GM19463 (cell line): ENCODE measurements at regions not wholly inside any gene's neighbourhood (a gene's known extent, or its start where the extent isn't known, plus 50 kb on each side); places are given as distances from the start of the nearest gene placed in this dataset.
"Not testable (repeated sequence)": the region's sequence is repeated elsewhere in the genome, so short reads cannot be mapped to it uniquely, and the experiment has no call there.

ENCODE experiments used
- ATAC-seq: cut with Tn5 transposase; IDR thresholded peaks from one replicate; pipeline ENCODE4 v1.9.1; 2021; ENCODE audit warnings: mild to moderate bottlenecking, moderate library complexity; ENCODE audit not compliant: unreplicated experiment

DNA sequence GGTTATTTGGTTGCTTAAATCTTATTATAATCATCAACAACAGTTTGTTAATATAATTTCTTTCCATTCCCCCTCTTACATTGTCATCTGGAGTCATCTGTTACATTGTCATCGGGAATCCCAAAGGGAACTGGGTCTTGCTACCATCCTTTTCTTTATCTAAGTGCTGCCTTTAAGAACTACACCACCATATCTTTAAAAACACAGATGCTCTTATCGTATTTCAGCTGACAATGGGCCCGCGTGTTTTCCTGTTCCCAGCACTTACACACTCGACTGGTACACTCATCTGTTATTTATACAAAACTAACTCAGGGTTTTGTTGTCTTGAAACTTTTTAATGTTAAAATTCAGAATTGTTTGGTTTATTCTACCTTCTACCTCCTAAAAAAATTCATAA lies 256.2 kb upstream of the MGMT start:
- no peak for ATAC-seq

DNA sequence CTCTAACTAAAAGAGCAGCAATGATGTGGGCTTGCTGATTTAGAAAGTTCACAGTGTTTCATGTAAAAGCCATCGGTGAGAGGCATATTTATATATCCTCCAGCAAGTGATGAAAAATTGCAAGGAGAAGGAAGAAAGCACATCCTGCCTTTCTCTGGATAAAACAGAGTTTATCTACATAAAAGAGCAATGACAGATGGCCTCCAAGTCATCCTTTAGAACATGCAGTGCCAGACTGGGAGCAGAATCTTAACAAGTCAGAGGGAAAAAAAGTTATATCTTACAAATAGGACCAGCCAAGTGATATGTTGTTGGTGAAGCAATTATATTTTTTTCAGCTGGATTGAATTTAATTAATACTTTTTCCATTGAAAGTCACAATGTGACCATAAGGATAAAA lies 253.8 kb upstream of the MGMT start:
- ATAC-seq, result no peak

GRCh38 chr10:129213996-129214395 lies 253.0 kb upstream of the MGMT start:
- ATAC-seq, result not testable (repeated sequence)

DNA sequence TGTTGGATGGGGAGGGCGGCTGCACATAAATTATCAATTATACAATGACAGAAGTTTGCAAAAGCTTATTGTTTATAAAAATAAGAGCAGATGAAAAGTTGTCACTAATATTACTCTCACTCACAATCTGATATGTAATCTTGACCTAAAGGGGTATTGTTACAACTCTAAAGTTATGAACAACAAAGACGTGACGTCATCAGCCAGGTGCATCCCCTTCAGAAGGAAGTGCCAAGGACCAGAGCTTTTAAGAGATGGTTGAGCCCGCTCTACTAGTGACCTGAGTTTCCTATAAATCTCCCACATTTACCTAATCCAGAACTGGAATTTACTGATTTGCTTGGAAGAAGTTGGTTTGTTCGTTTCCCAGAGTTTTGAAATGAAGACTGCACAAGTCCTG lies 247.7 kb upstream of the MGMT start:
- no peak for ATAC-seq

- no peak for ATAC-seq
These were observed 244.6 kb upstream of the MGMT start for GRCh38 chr10:129222436-129222835.

- no peak for ATAC-seq
These were observed 243.7 kb upstream of the MGMT start for GRCh38 chr10:129223363-129223762.

DNA sequence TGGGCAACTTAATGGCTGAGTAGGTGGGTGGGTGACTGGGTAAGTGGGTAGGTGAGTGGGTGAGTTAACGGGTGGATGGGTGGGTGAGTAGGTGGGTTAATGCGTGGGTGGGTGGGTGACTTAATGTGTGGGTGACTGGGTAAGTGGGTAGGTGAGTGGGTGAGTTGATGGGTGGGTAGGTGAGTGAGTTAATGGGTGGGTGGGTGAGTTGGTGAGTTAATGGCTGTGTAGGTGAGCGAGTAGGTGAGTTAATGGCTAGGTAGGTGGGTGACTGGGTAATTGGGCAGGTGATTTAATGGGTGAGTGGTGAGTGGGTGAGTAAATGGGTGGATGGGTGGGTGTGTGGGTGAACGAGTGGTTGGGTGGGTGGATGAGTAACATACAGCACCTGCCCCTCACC lies 243.0 kb upstream of the MGMT start:
- ATAC-seq, result no peak

GRCh38 chr10:129231821-129232220 lies 235.2 kb upstream of the MGMT start:
- no peak for ATAC-seq

DNA sequence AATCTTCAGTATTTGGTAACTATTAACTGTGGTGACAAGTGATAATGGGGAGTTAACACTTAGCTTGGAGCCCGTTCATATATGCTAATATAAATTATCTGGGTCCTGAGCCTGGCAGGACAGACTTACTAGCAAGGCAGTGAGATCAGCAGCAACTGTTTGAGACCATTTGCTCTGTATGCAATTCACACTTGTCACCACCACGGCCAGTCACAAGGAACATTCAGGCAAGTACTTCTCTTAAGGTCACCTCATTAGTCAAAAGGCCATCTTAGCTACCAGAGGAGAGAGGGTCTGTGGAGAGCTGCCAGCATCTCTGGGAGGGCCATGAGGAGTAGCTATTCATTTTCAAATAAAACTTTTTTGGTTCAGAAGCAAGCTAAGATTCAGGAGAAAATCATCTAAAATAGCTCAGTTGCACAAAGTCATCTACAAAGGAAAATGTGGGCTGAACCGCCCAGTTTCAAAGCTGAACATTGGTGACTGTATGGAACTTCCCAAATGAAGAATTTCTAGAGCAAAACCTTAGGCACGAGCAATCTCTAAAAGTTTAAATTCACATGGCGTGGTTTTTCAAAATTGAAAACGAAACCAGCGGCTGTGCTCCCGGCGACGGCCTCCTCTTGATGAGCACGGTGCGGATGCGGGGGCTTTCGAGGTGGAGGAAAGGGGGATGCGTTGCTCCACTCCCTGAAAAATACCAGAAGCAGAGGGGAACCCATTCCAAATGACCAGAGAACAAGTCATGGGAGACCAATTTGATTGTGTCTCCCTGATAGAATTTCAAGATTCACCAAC lies 233.5 kb upstream of the MGMT start:
- no peak for ATAC-seq

DNA sequence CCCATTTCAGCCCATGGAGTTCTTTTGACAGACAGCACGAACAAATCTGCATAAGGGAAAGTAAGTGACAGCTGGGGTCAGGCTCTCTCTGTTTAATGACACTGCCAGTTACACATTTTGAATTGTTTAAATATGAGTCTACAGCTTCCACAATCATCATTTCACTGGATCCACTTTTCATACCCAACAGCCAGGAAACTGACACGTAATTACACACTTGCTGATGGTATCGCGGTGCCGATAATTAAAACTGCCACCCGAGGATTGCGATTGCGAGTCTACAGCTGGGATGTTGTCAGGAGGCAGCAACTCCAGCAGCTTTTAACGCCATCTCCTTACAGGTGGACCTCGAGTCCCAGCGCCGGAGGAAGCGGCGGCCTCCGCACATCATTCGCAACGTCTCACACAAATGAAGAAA lies 230.8 kb upstream of the MGMT start:
- ATAC-seq, result no peak

DNA sequence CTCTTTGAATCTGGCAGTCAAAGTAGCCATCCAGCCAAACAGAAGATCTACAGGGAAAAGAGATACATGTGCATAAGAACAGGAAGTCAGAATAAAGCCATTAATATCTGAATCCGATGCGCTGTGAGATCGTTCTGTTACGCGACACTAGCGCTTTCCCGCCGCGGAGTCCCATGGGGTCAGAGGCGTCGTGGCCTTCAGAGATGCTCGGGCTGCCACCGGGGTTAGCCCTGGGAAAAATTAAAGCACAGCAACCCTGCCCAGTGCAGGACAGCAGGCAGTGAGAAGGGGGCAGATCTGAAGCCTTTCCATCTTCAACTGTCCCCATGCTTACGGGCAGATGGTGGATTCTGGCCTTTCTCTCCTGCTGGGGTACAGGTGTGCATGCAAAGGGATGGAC lies 225.6 kb upstream of the MGMT start:
- ATAC-seq, result no peak

GRCh38 chr10:129244298-129244697 lies 222.7 kb upstream of the MGMT start:
- ATAC-seq, result no peak

DNA sequence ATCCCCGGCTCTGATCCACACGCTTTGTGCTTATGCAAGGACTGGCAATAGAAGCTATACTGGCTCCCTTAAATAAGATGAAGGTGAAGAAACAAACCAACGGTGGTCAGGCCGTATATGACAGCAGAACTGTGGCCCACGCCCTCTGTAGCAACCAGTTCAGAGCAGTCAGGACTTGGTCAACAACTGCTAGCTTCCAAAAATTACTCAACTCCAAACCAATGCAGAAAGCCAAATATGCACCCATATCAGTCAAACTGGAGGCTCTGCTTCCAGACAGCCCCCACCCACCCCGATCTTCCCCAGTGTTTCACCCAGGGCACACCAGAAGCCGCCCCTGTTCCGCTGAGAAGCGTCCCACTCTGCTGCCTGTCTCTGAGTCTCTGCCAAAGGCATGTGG lies 222.3 kb upstream of the MGMT start:
- no peak for ATAC-seq

- ATAC-seq, result no peak
These were observed 213.7 kb upstream of the MGMT start for GRCh38 chr10:129253161-129253864.

DNA sequence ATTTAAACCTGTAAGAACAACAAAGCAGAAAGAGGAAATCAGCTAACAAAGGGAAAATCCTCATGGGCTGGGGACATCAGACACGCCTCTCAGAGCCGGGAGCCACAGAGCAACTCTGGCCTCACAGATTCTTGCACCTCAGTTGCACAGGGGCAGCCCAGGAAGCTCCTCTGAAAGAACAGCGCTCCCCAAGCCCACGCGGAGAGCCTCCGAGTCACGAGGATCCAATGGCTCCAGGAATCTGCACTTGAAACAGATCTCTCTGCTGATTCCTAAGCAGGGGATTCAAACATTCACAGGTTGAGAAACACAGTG lies 213.2 kb upstream of the MGMT start:
- no peak for ATAC-seq

DNA sequence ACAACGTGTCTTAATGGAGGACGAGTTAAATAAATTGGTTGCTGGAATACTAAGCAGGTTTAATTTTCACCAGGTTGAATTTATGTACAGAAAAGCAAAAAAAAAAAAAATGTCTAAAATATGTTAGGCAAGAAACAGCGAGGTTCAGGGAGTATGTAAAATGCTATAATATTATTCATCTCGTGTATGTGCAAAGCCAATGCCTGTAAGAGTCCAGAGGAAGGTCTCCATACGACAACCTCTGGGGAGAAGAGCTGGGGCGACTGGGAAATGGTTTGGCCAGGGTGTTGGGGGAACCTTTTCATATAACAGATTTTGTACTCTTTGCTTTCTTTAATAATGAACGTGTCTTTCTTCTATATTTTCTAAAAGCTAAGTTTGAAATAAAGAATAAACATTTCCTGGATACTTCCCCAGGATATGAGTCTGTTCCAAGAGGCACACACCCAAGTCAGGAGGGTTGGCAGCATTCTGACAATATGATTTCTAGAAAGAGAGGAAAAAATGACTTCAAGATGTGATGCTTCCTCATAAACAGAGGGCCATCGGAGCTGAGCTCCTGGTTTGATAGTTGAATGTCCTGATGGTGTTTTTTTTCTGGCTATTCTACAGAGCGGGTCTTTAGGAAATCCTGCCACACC lies 208.6 kb upstream of the MGMT start:
- no peak for ATAC-seq

DNA sequence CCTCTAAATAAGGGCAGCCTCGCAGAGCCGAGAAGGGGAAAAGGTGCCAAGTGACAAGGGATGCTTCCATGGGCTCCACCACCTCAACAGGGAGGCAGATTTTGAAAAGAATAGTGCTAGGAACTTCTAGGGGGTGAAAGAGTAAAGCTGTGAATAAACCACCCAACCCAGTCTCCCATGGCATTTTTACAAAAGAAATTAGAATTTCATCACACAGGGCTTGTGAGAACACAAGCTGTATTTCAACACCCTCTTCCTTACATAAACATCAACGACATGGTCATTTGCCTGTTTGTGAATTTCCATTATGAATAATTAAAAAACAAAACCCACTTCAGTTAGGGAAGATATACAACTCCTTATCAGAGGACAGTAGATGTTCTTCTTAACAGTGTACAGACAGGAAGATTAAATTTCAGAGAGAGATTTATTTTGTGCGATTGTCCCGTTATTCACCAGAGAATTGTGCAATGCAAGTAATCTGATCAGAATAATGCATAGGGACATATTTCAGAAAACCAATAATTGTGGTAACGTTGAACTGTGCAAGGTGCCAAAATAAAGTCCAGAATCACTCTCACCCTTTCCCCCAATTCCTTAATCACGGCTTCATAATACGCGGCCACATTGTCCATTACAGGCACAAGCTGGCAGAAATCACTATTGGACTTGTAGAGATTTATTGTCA lies 207.8 kb upstream of the MGMT start:
- ATAC-seq, result no peak

- no peak for ATAC-seq
These were observed 194.9 kb upstream of the MGMT start for GRCh38 chr10:129272176-129272575.

- ATAC-seq, result no peak
These were observed 194.0 kb upstream of the MGMT start for GRCh38 chr10:129272866-129273650.

DNA sequence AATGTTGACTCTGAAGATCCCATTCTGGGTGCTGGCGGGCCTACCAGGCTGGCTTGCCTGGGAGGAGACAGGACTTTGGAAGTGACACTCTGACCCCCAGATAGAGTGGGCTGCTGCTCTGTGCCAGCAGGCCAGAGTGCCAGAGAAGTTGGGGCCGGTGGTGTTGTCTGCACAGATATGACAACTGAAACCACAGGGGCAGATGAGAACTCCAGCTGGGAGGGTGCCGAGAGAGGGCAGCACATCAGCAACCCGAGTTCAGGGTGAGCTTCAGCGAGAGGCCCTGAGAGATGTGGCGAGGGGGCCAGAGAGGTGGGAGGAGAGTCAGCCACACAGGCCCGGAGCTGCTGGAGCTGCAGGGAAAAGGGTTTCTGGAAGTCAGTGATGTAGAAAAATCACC lies 193.2 kb upstream of the MGMT start:
- ATAC-seq, result no peak
